SJSA1 (cell line): ENCODE measurements at regions not wholly inside any gene's neighbourhood (a gene's known extent, or its start where the extent isn't known, plus 50 kb on each side); places are given as distances from the start of the nearest gene placed in this dataset.
"Not testable (repeated sequence)": the region's sequence is repeated elsewhere in the genome, so short reads cannot be mapped to it uniquely, and the experiment has no call there.

Source experiments
- DNase-seq, 2 experiments: peaks; one replicate each; pipeline ENCODE4 v3.0.0-alpha.2; 2015 to 2020; ENCODE audit warnings: low spot score in 2 of 2, low read depth in 1 of 2
- H3K27ac ChIP-seq: fragments of 250-450 bp; sonication (Bioruptor Pico); 2 replicates; pipeline ENCODE4 v1.5.1; 2020; ENCODE audit warnings: mild to moderate bottlenecking, moderate library complexity
- H3K27me3 ChIP-seq: fragments of 250-450 bp; sonication (Bioruptor Pico); replicated peaks from 2 replicates; pipeline ENCODE4 v1.5.1; 2020; ENCODE audit warnings: mild to moderate bottlenecking, moderate library complexity
- H3K36me3 ChIP-seq: fragments of 250-450 bp; sonication (Bioruptor Pico); 2 replicates; pipeline ENCODE4 v1.5.1; 2020; ENCODE audit warnings: mild to moderate bottlenecking
- H3K4me1 ChIP-seq: fragments of 250-450 bp; sonication (Bioruptor Pico); replicated peaks from 2 replicates; pipeline ENCODE4 v1.6.1; 2021; ENCODE audit warnings: mild to moderate bottlenecking
- H3K4me3 ChIP-seq: fragments of 250-450 bp; sonication (Bioruptor Pico); 2 replicates; pipeline ENCODE4 v1.5.1; 2020; ENCODE audit warnings: mild to moderate bottlenecking
- H3K9me3 ChIP-seq: fragments of 250-450 bp; sonication (Bioruptor Pico); replicated peaks from 2 replicates; pipeline ENCODE4 v1.5.1; 2020; ENCODE audit warnings: mild to moderate bottlenecking

GRCh38 chr1:60891765-60892164, 190.6 kb upstream of the NFIA start:
- Histone ChIP-seq H3K27ac (no peak overlapping the region), H3K9me3 (no peaks in the 10 kb centered on the region), H3K4me1 (no peaks in the 10 kb centered on the region), H3K27me3 (no peaks in the 10 kb centered on the region), H3K4me3 (no peak overlapping the region), H3K36me3 (no peaks in the 10 kb centered on the region)
- no peak for DNase-seq

- no peak overlapping the region for H3K4me3 ChIP-seq
- H3K27me3 ChIP-seq: no peaks in the 10 kb centered on the region
- no peaks in the 10 kb centered on the region for H3K9me3 ChIP-seq
- H3K4me1 ChIP-seq: no peaks in the 10 kb centered on the region
- no peaks in the 10 kb centered on the region for H3K36me3 ChIP-seq
- no peak for DNase-seq
- no peak overlapping the region for H3K27ac ChIP-seq
Observed at GRCh38 chr1:60891281-60891680, 191.1 kb upstream of the NFIA start.

GRCh38 chr1:60890664-60891063, 191.7 kb upstream of the NFIA start:
- Histone ChIP-seq H3K36me3 (no peaks in the 10 kb centered on the region), H3K27me3 (no peaks in the 10 kb centered on the region), H3K4me1 (no peaks in the 10 kb centered on the region), H3K9me3 (no peaks in the 10 kb centered on the region), H3K4me3 (no peak overlapping the region), H3K27ac (no peak overlapping the region)
- DNase-seq: no peak

GRCh38 chr1:60889709-60890108, 192.7 kb upstream of the NFIA start:
- H3K27me3 ChIP-seq: no peaks in the 10 kb centered on the region
- H3K27ac ChIP-seq: no peak overlapping the region
- H3K9me3 ChIP-seq: no peaks in the 10 kb centered on the region
- no peak for DNase-seq
- no peaks in the 10 kb centered on the region for H3K4me1 ChIP-seq
- no peaks in the 10 kb centered on the region for H3K36me3 ChIP-seq
- H3K4me3 ChIP-seq: no peak overlapping the region

- H3K27ac ChIP-seq: no peak overlapping the region
- no peaks in the 10 kb centered on the region for H3K4me1 ChIP-seq
- no peaks in the 10 kb centered on the region for H3K36me3 ChIP-seq
- H3K4me3 ChIP-seq: no peak overlapping the region
- DNase-seq: no peak
- no peaks in the 10 kb centered on the region for H3K27me3 ChIP-seq
- no peaks in the 10 kb centered on the region for H3K9me3 ChIP-seq
Observed at GRCh38 chr1:60888126-60888525, 194.2 kb upstream of the NFIA start.

GRCh38 chr1:60886793-60887331, 195.5 kb upstream of the NFIA start:
- H3K36me3 ChIP-seq: no peaks in the 10 kb centered on the region
- no peaks in the 10 kb centered on the region for H3K4me1 ChIP-seq
- DNase-seq: no peak
- no peak overlapping the region for H3K4me3 ChIP-seq
- no peaks in the 10 kb centered on the region for H3K27me3 ChIP-seq
- H3K9me3 ChIP-seq: no peaks in the 10 kb centered on the region
- H3K27ac ChIP-seq: no peak overlapping the region

- Histone ChIP-seq H3K4me1 (no peaks in the 10 kb centered on the region), H3K27ac (no peak overlapping the region), H3K27me3 (no peaks in the 10 kb centered on the region), H3K4me3 (no peak overlapping the region), H3K9me3 (no peaks in the 10 kb centered on the region), H3K36me3 (no peaks in the 10 kb centered on the region)
- DNase-seq: no peak
Observed at GRCh38 chr1:60886090-60886489, 196.3 kb upstream of the NFIA start.

GRCh38 chr1:60880202-60880601, 202.2 kb upstream of the NFIA start:
- no peaks in the 10 kb centered on the region for H3K9me3 ChIP-seq
- no peak overlapping the region for H3K27ac ChIP-seq
- no peak for DNase-seq
- no peaks in the 10 kb centered on the region for H3K27me3 ChIP-seq
- H3K4me1 ChIP-seq: no peaks in the 10 kb centered on the region
- no peak overlapping the region for H3K4me3 ChIP-seq
- H3K36me3 ChIP-seq: no peaks in the 10 kb centered on the region

GRCh38 chr1:60878323-60878722, 204.0 kb upstream of the NFIA start:
- Histone ChIP-seq H3K36me3 (no peaks in the 10 kb centered on the region), H3K9me3 (no peaks in the 10 kb centered on the region), H3K4me1 (no peaks in the 10 kb centered on the region), H3K27ac (no peak overlapping the region), H3K27me3 (no peaks in the 10 kb centered on the region), H3K4me3 (no peak overlapping the region)
- no peak for DNase-seq

GRCh38 chr1:60877376-60877775, 205.0 kb upstream of the NFIA start:
- Histone ChIP-seq H3K27ac (no peak overlapping the region), H3K4me3 (no peak overlapping the region), H3K4me1 (no peaks in the 10 kb centered on the region), H3K36me3 (no peaks in the 10 kb centered on the region), H3K27me3 (no peaks in the 10 kb centered on the region), H3K9me3 (no peaks in the 10 kb centered on the region)
- no peak for DNase-seq

GRCh38 chr1:60876952-60877351, 205.4 kb upstream of the NFIA start:
- H3K27ac ChIP-seq: no peak overlapping the region
- no peaks in the 10 kb centered on the region for H3K36me3 ChIP-seq
- no peaks in the 10 kb centered on the region for H3K4me1 ChIP-seq
- H3K4me3 ChIP-seq: no peak overlapping the region
- no peaks in the 10 kb centered on the region for H3K9me3 ChIP-seq
- DNase-seq: no peak
- no peaks in the 10 kb centered on the region for H3K27me3 ChIP-seq

GRCh38 chr1:60875138-60875537, 207.2 kb upstream of the NFIA start:
- H3K36me3 ChIP-seq: no peaks in the 10 kb centered on the region
- no peaks in the 10 kb centered on the region for H3K27me3 ChIP-seq
- no peaks in the 10 kb centered on the region for H3K4me1 ChIP-seq
- no peak overlapping the region for H3K4me3 ChIP-seq
- no peak for DNase-seq
- no peak overlapping the region for H3K27ac ChIP-seq
- H3K9me3 ChIP-seq: no peaks in the 10 kb centered on the region

GRCh38 chr1:60874718-60875117, 207.6 kb upstream of the NFIA start:
- no peaks in the 10 kb centered on the region for H3K9me3 ChIP-seq
- H3K27ac ChIP-seq: no peak overlapping the region
- no peaks in the 10 kb centered on the region for H3K4me1 ChIP-seq
- no peaks in the 10 kb centered on the region for H3K27me3 ChIP-seq
- H3K4me3 ChIP-seq: no peak overlapping the region
- H3K36me3 ChIP-seq: no peaks in the 10 kb centered on the region
- no peak for DNase-seq

GRCh38 chr1:60873396-60873795, 209.0 kb upstream of the NFIA start:
- not testable (repeated sequence) for H3K27me3 ChIP-seq, H3K9me3 ChIP-seq, H3K36me3 ChIP-seq, H3K4me1 ChIP-seq, H3K4me3 ChIP-seq, H3K27ac ChIP-seq, DNase-seq

- no peak for DNase-seq
- H3K4me3 ChIP-seq: no peak overlapping the region
- H3K27me3 ChIP-seq: no peaks in the 10 kb centered on the region
- no peak overlapping the region for H3K27ac ChIP-seq
- no peaks in the 10 kb centered on the region for H3K4me1 ChIP-seq
- H3K9me3 ChIP-seq: no peaks in the 10 kb centered on the region
- H3K36me3 ChIP-seq: no peaks in the 10 kb centered on the region
Observed at GRCh38 chr1:60872426-60873054, 209.8 kb upstream of the NFIA start.
